H1 (cell line): ENCODE measurements at regions not wholly inside any gene's neighbourhood (a gene's known extent, or its start where the extent isn't known, plus 50 kb on each side); places are given as distances from the start of the nearest gene placed in this dataset.

Experiments
- CTCF ChIA-PET: fragments of 300-600 bp; sonication (Branson Sonifier 250); formaldehyde crosslinking; loops from one replicate; lab custom pipeline; 2021; ENCODE audit not compliant: partially characterized antibody; lab: Charles Lee
- POLR2A ChIA-PET: fragments of 300-600 bp; sonication (Branson Sonifier 250); formaldehyde crosslinking; loops from one replicate; lab custom pipeline; 2021; ENCODE audit warnings: inconsistent platforms; ENCODE audit not compliant: partially characterized antibody; lab: Charles Lee
- DNase-seq, 2 experiments: peaks; one replicate each; pipeline versions ENCODE4 v3.0.0 to v3.0.0-alpha.2; 2010 to 2022; ENCODE audit warnings: low spot score in 2 of 2, low read depth in 1 of 2, mixed read lengths in 1 of 2
- FAIRE-seq: peaks from 2 replicates; lab custom pipeline; 2011; peaks lifted over from hg19 to GRCh38; lab: Jason Lieb, UNC
- H2AFZ ChIP-seq: 2 replicates; pipeline ENCODE4 v1.8.1; 2012; ENCODE audit warnings: low read length, inconsistent platforms
- H2AK5ac ChIP-seq: 2 replicates; pipeline ENCODE4 v1.6.1; 2013; ENCODE audit warnings: low read depth, low read length
- H2BK120ac ChIP-seq: replicated peaks from 2 replicates; pipeline ENCODE3; 2013; ENCODE audit warnings: low read depth, low read length, inconsistent platforms
- H2BK12ac ChIP-seq: 2 replicates; pipeline ENCODE4 v1.6.1; 2013; ENCODE audit warnings: low read depth, low read length
- H2BK15ac ChIP-seq: 2 replicates; pipeline ENCODE4 v1.6.1; 2013; ENCODE audit warnings: low read length
- H2BK20ac ChIP-seq: 2 replicates; pipeline ENCODE4 v1.6.1; 2013; ENCODE audit warnings: low read length
- H2BK5ac ChIP-seq: 2 replicates; pipeline ENCODE4 v1.6.1; 2013; ENCODE audit warnings: low read depth, low read length
- H3K14ac ChIP-seq: 2 replicates; pipeline ENCODE4 v1.6.1; 2013; ENCODE audit warnings: inconsistent platforms; ENCODE audit not compliant: insufficient read length
- H3K18ac ChIP-seq: 2 replicates; pipeline ENCODE4 v1.6.1; 2013; ENCODE audit warnings: low read length; ENCODE audit errors: extremely low read depth
- H3K23ac ChIP-seq: 2 replicates; pipeline ENCODE4 v1.6.1; 2013; ENCODE audit warnings: inconsistent platforms; ENCODE audit not compliant: insufficient read length
- H3K23me2 ChIP-seq: 2 replicates; pipeline ENCODE4 v1.6.1; 2013; ENCODE audit warnings: low read depth, low read length
- H3K27ac ChIP-seq: 2 replicates; pipeline ENCODE4 v1.6.1; 2011; ENCODE audit warnings: low read depth, low read length, inconsistent platforms
- H3K27me3 ChIP-seq, 4 experiments: replicated peaks in 1 of 4; 1 replicate in 1 of 4; 2 replicates in 3 of 4; pipeline versions ENCODE4 v1.6.1 to v1.8.1; 2011 to 2013; ENCODE audit warnings: low read length in 3 of 4, mild to moderate bottlenecking in 3 of 4, inconsistent platforms in 2 of 4, mixed read lengths in 2 of 4, moderate library complexity in 1 of 4; ENCODE audit not compliant: control insufficient read depth in 3 of 4, insufficient read depth in 3 of 4; ENCODE audit errors: extremely low read depth in 1 of 4
- H3K36me3 ChIP-seq, 4 experiments: 2 replicates each; pipeline versions ENCODE4 v1.6.1 to v1.8.1; 2011 to 2013; ENCODE audit warnings: mild to moderate bottlenecking in 4 of 4, low read length in 3 of 4, moderate library complexity in 2 of 4, control low read depth in 1 of 4, inconsistent platforms in 1 of 4; ENCODE audit not compliant: insufficient read depth in 4 of 4, control insufficient read depth in 2 of 4
- H3K4ac ChIP-seq: replicated peaks from 2 replicates; pipeline ENCODE3; 2013; ENCODE audit warnings: low read length, low read depth, mixed read lengths, inconsistent platforms; ENCODE audit not compliant: insufficient read length
- H3K4me1 ChIP-seq, 4 experiments: replicated peaks in 1 of 4; 1 replicate in 1 of 4; 2 replicates in 3 of 4; pipeline versions ENCODE4 v1.6.1 to v1.8.1; 2011 to 2013; ENCODE audit warnings: low read length in 3 of 4, inconsistent platforms in 2 of 4, mixed read lengths in 1 of 4; ENCODE audit not compliant: insufficient read depth in 4 of 4, control insufficient read depth in 3 of 4
- H3K4me2 ChIP-seq, 2 experiments: 2 replicates each; pipeline versions ENCODE4 v1.6.1 to v1.8.1; 2011 to 2013; ENCODE audit warnings: low read depth in 2 of 2, low read length in 2 of 2, control low read depth in 1 of 2, inconsistent platforms in 1 of 2, mild to moderate bottlenecking in 1 of 2; ENCODE audit not compliant: insufficient read depth in 1 of 2
- H3K4me3 ChIP-seq, 4 experiments: fragments of 200-600, 300-600 bp in 1 of 4; sonication (generic), shearing (Covaris generic), sonication (Bioruptor Twin) in 1 of 4; 2 replicates each; pipeline versions ENCODE4 v1.5.1 to v1.8.1; 2011 to 2016; ENCODE audit warnings: low read length in 4 of 4, low read depth in 3 of 4, control low read depth in 2 of 4, inconsistent platforms in 2 of 4, mild to moderate bottlenecking in 2 of 4, mixed read lengths in 1 of 4, moderate library complexity in 1 of 4; ENCODE audit not compliant: insufficient read depth in 2 of 4; ENCODE audit errors: extremely low read depth in 1 of 4
- H3K56ac ChIP-seq: replicated peaks from 2 replicates; pipeline ENCODE3; 2013; ENCODE audit warnings: low read depth, mild to moderate bottlenecking, mixed read lengths, low read length, inconsistent platforms; ENCODE audit not compliant: insufficient read length
- H3K79me1 ChIP-seq: 2 replicates; pipeline ENCODE4 v1.6.1; 2013; ENCODE audit warnings: low read depth, low read length, control low read depth
- H3K79me2 ChIP-seq, 2 experiments: 2 replicates each; pipeline versions ENCODE4 v1.6.1 to v1.8.1; 2012 to 2013; ENCODE audit warnings: low read length in 2 of 2, mild to moderate bottlenecking in 2 of 2, inconsistent platforms in 1 of 2; ENCODE audit not compliant: insufficient read depth in 2 of 2, control insufficient read depth in 1 of 2
- H3K9ac ChIP-seq, 4 experiments: replicated peaks in 1 of 4; 1 replicate in 1 of 4; 2 replicates in 3 of 4; pipeline versions ENCODE4 v1.6.1 to v1.8.1; 2011 to 2013; ENCODE audit warnings: low read depth in 3 of 4, low read length in 3 of 4, control low read depth in 2 of 4, mild to moderate bottlenecking in 2 of 4, moderate library complexity in 2 of 4, inconsistent platforms in 1 of 4; ENCODE audit errors: extremely low read depth in 1 of 4
- H3K9me3 ChIP-seq, 2 experiments: 2 replicates each; pipeline versions ENCODE4 v1.6.1 to v1.8.1; 2012 to 2013; ENCODE audit warnings: mild to moderate bottlenecking in 2 of 2, moderate library complexity in 2 of 2, control low read depth in 1 of 2, inconsistent platforms in 1 of 2, low read depth in 1 of 2, low read length in 1 of 2, mixed read lengths in 1 of 2; ENCODE audit not compliant: insufficient read depth in 2 of 2
- H4K20me1 ChIP-seq, 2 experiments: replicated peaks in 1 of 2; 2 replicates each; pipeline versions ENCODE3 to v1.8.1; 2011 to 2013; ENCODE audit warnings: inconsistent platforms in 2 of 2, low read length in 2 of 2, mild to moderate bottlenecking in 1 of 2; ENCODE audit not compliant: insufficient read depth in 2 of 2, control insufficient read depth in 1 of 2
- H4K5ac ChIP-seq: 2 replicates; pipeline ENCODE4 v1.6.1; 2013; ENCODE audit warnings: low read length, low read depth, mixed read lengths, inconsistent platforms; ENCODE audit not compliant: insufficient read length
- H4K8ac ChIP-seq: 2 replicates; pipeline ENCODE4 v1.8.0; 2013; ENCODE audit warnings: mild to moderate bottlenecking, moderate library complexity, low read length, inconsistent platforms; ENCODE audit not compliant: insufficient read depth; ENCODE audit errors: extremely low read depth
- H4K91ac ChIP-seq: replicated peaks from 2 replicates; pipeline ENCODE3; 2013; ENCODE audit warnings: low read length, mixed read lengths, inconsistent platforms; ENCODE audit not compliant: insufficient read length
- CBX8 ChIP-seq: fragments of 300-800, 300-1000 bp; sonication (generic); IDR thresholded peaks from 2 replicates; pipeline ENCODE4 v1.7.1; 2016; ENCODE audit warnings: low read depth, low read length, borderline replicate concordance
- CHD1 ChIP-seq: IDR thresholded peaks from 2 replicates; pipeline ENCODE4 v1.6.1; 2012; ENCODE audit warnings: low read depth, low read length, improper control_type of control experiment
- EZH2 ChIP-seq: fragments of 200-600 bp; sonication (generic); IDR thresholded peaks from 2 replicates; pipeline ENCODE4 v1.7.1; 2012; ENCODE audit warnings: low read depth, mild to moderate bottlenecking, moderate library complexity, low read length, inconsistent platforms; ENCODE audit not compliant: severe bottlenecking
- JUN ChIP-seq: IDR thresholded peaks from 2 replicates; pipeline ENCODE4 v1.6.1; 2011; ENCODE audit warnings: low read depth, mild to moderate bottlenecking, improper control_type of control experiment, low read length
- JUND ChIP-seq: IDR thresholded peaks from 2 replicates; pipeline ENCODE4 v1.6.1; 2011; ENCODE audit warnings: mild to moderate bottlenecking, improper control_type of control experiment, low read length
- KDM5A ChIP-seq: fragments of 200-600 bp; IDR thresholded peaks from 2 replicates; pipeline ENCODE4 v1.7.1; 2012; ENCODE audit warnings: mild to moderate bottlenecking, low read length, inconsistent platforms, mixed read lengths
- MAFK ChIP-seq: IDR thresholded peaks from 2 replicates; pipeline ENCODE4 v1.6.1; 2012; ENCODE audit warnings: low read depth, mild to moderate bottlenecking, improper control_type of control experiment, low read length
- MAX ChIP-seq: IDR thresholded peaks from 2 replicates; pipeline ENCODE4 v1.6.1; 2012; ENCODE audit warnings: inconsistent platforms
- POLR2A ChIP-seq, 2 experiments: IDR thresholded peaks; 1 replicate in 1 of 2; 2 replicates in 1 of 2; pipeline ENCODE4 v1.6.1; 2011; ENCODE audit warnings: low read depth in 2 of 2, low read length in 2 of 2, mild to moderate bottlenecking in 2 of 2; ENCODE audit errors: control extremely low read depth in 1 of 2
- RBBP5 ChIP-seq: IDR thresholded peaks from 2 replicates; pipeline ENCODE4 v1.7.1; 2012; ENCODE audit warnings: low read depth, mild to moderate bottlenecking, inconsistent platforms, low read length, moderate library complexity, borderline replicate concordance
- SIRT6 ChIP-seq: IDR thresholded peaks from one replicate; pipeline ENCODE4 v1.7.1; 2012; ENCODE audit warnings: low read length, inconsistent platforms
- SRF ChIP-seq: IDR thresholded peaks from 2 replicates; pipeline ENCODE4 v1.6.1; 2011; ENCODE audit warnings: mild to moderate bottlenecking, low read depth, low read length, moderate library complexity
- TEAD4 ChIP-seq: IDR thresholded peaks from 2 replicates; pipeline ENCODE4 v1.6.1; 2012; ENCODE audit warnings: low read depth, low read length, inconsistent platforms, mixed read lengths
- YY1 ChIP-seq: IDR thresholded peaks from 2 replicates; pipeline ENCODE4 v1.6.1; 2011; ENCODE audit warnings: low read depth, mild to moderate bottlenecking, low read length
- WGBS, 2 experiments: shearing (Covaris generic) in 1 of 2; methylation state at CpG; one replicate each; pipeline versions ENCODE4 v1.1.6 to v1.1.7; 2013 to 2015; ENCODE audit warnings: low lambda C conversion rate in 2 of 2, mixed read lengths in 2 of 2, inconsistent platforms in 1 of 2, low coverage in 1 of 2, missing lambda C conversion rate in 1 of 2; ENCODE audit not compliant: insufficient replicate concordance in 2 of 2, insufficient coverage in 1 of 2, insufficient read length in 1 of 2; ENCODE audit errors: extremely low coverage in 1 of 2, missing lambda C conversion rate in 1 of 2; 5-methylcytosine and 5-hydroxymethylcytosine counted together

DNA sequence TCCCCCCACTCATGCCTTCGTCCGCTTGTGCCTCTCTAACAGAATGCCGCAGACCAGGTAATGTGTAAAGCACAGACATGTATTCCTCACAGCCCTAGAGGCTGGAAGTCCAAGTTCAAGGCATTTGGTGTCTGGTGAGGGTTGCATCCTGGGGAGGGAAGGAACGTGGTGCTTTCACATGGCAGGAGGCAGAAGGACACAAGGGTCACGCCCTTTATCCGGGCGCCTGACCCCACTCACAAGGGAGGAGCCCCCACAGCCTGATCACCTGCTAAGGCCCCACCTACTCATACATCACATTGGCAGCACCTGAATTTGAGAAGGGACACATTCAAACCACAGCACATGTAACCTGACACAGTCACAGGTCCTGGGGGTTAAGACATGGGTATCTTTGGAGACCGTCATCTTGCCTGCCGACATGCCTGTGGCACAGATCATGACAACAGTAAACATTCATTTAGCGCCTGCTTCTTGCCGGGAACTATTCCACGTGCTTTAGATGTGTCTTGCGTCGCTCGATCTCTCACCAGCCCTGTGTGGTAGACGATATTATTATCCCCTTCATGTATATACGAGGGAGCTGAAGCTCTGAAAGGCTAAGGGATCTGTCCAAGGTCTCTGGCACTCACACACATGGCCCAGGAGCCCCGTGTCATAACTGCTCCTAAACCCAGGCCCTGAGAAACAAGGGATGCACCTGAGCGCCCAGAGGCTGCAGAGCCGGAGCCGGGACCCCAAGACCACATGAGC lies 235.6 kb downstream of the NPHP4 start:
- no peak for FAIRE-seq
- CTCF ChIA-PET, result interaction anchor here (0.8 to 3.3 kb wide), 3 partner anchors 11 to 278 kb away, joined by 3 to 21 read pairs (median 3); no protein-coding TSS in a partner anchor
- H3K4me3 ChIP-seq, result no peak overlapping the region
- no peak for TF ChIP-seq TEAD4
- no peak for TF ChIP-seq YY1
- no peak for TF ChIP-seq KDM5A
- no peak for TF ChIP-seq CBX8
- TF ChIP-seq POLR2A (IDR thresholded peaks at IDR 0.05; ENCODE audit: control extremely low read depth in 1 of 2, low read depth in 2 of 2, low read length in 2 of 2), result no peak
- no peak for TF ChIP-seq SRF
- no peak for TF ChIP-seq JUND
- TF ChIP-seq RBBP5, result no peak
- TF ChIP-seq EZH2, result no peak
- no peak for TF ChIP-seq MAFK
- no peak for TF ChIP-seq JUN
- TF ChIP-seq SIRT6, result no peak
- TF ChIP-seq CHD1, result no peak
- no peak for TF ChIP-seq MAX

More for the DNA sequence above, 235.6 kb downstream of the NPHP4 start:
- H2AK5ac ChIP-seq, result no peak overlapping the region
- H3K4ac ChIP-seq, result no peak overlapping the region
- H3K18ac ChIP-seq, result no peak overlapping the region
- no peaks in the 10 kb centered on the region for H3K79me1 ChIP-seq
- H2BK15ac ChIP-seq, result no peak overlapping the region
- H4K5ac ChIP-seq, result no peak overlapping the region
- no peak overlapping the region for H3K56ac ChIP-seq
- 90% methylated on average over 21 of the region's 21 CpGs; no CpG with 5 or more reads in 1 of the 2 experiments for WGBS, 2 experiments
- H2BK12ac ChIP-seq, result 0 out of 2 replicates have a peak overlapping the region, but pooled peaks have one; percentile 1
- H2BK5ac ChIP-seq, result 0 out of 2 replicates have a peak overlapping the region, but pooled peaks have one; percentile 35
- H4K20me1 ChIP-seq, result no peaks in the 10 kb centered on the region
- no peaks in the 10 kb centered on the region for H3K27me3 ChIP-seq
- no peaks in the 10 kb centered on the region for H3K36me3 ChIP-seq
- DNase-seq, result peak in 1 of 2 experiments; percentile 34
- no peak overlapping the region for H4K91ac ChIP-seq
- no peak overlapping the region for H3K14ac ChIP-seq
- no peaks in the 10 kb centered on the region for H3K23me2 ChIP-seq
- no peak overlapping the region; the same call in 1 of the 2 replicates for H4K8ac ChIP-seq
- H3K23ac ChIP-seq, result no peak overlapping the region
- H3K4me2 ChIP-seq, result no peak overlapping the region
- no peak overlapping the region for H2BK20ac ChIP-seq
- POLR2A ChIA-PET, result no interaction called here
- H3K4me1 ChIP-seq, result peaks cover 4 to 10% (median 7%) of the 10 kb centered on the region in 4 experiments; a peak in 6 of 7 replicates
- H3K79me2 ChIP-seq, result no peaks in the 10 kb centered on the region
- H3K9ac ChIP-seq, result no peak overlapping the region
- no peak overlapping the region for H2AFZ ChIP-seq
- no peaks in the 10 kb centered on the region; a peak in 1 of 4 replicates for H3K9me3 ChIP-seq
- no peak overlapping the region for H3K27ac ChIP-seq
- H2BK120ac ChIP-seq, result no peak overlapping the region
